Kidney (tissue), 13 donors: ENCODE measurements at regions not wholly inside any gene's neighbourhood (a gene's known extent, or its start where the extent isn't known, plus 50 kb on each side); places are given as distances from the start of the nearest gene placed in this dataset.

Source experiments
- DNase-seq, 5 donors: peaks; one replicate each; pipeline ENCODE4 v3.0.0-alpha.2; 2013 to 2020
- FAIRE-seq: peaks from 2 replicates; lab custom pipeline; 2012; peaks lifted over from hg19 to GRCh38; lab: Jason Lieb, UNC
- H3K27ac ChIP-seq, 2 donors: one replicate each; pipeline ENCODE4 v1.7.0; 2013; ENCODE audit warnings: low read depth in 2 of 2, low read length in 2 of 2, inconsistent platforms in 1 of 2
- H3K27me3 ChIP-seq: one replicate; pipeline ENCODE4 v1.7.1; 2013; ENCODE audit warnings: low read length, inconsistent platforms; ENCODE audit not compliant: control insufficient read depth, insufficient read depth
- H3K36me3 ChIP-seq, 3 donors: one replicate each; pipeline versions ENCODE4 v1.7.0 to v1.7.1; 2013; ENCODE audit warnings: low read length in 3 of 3, control low read depth in 1 of 3, inconsistent platforms in 1 of 3; ENCODE audit not compliant: insufficient read depth in 3 of 3, control insufficient read depth in 2 of 3
- H3K4me1 ChIP-seq, 3 donors: one replicate each; pipeline versions ENCODE4 v1.7.0 to v1.7.1; 2013; ENCODE audit warnings: low read length in 3 of 3, inconsistent platforms in 1 of 3, low read depth in 1 of 3; ENCODE audit not compliant: control insufficient read depth in 2 of 3, insufficient read depth in 2 of 3
- H3K4me3 ChIP-seq, 3 donors: one replicate each; pipeline versions ENCODE4 v1.7.0 to v1.8.1; 2013; ENCODE audit warnings: low read length in 3 of 3, control low read depth in 1 of 3, inconsistent platforms in 1 of 3
- H3K9ac ChIP-seq, 3 donors: one replicate each; pipeline versions ENCODE4 v1.7.0 to v1.7.1; 2013; ENCODE audit warnings: low read length in 3 of 3, control low read depth in 1 of 3, inconsistent platforms in 1 of 3
- H3K9me3 ChIP-seq, 3 donors: one replicate each; pipeline versions ENCODE4 v1.7.0 to v1.7.1; 2013; ENCODE audit warnings: low read length in 3 of 3, control low read depth in 1 of 3, inconsistent platforms in 1 of 3; ENCODE audit not compliant: control insufficient read depth in 2 of 3, insufficient read depth in 1 of 3
- intact Hi-C: fragments of 100-400 bp; cut with DNase I; formaldehyde crosslinking; loops from one replicate; pipeline ENCODE4 v1.11.1; 2022
- TF ChIP-seq, protein P1 (sequence below): IDR thresholded peaks from 3 replicates; pipeline ENCODE4 v1.5.1; 2012; ENCODE audit warnings: mild to moderate bottlenecking, moderate library complexity, borderline replicate concordance; ENCODE audit not compliant: insufficient read depth; ENCODE audit errors: extremely low read depth
- donor health status: control.
- donor health status: control.
- donor health status: control.
- donor health status: control.
- donor health status: control.
- donor health status: DM: yes; HTN: yes; CAD: no.
- donor health status: Normal renal cell carcinoma (clear cell type).

DNA sequence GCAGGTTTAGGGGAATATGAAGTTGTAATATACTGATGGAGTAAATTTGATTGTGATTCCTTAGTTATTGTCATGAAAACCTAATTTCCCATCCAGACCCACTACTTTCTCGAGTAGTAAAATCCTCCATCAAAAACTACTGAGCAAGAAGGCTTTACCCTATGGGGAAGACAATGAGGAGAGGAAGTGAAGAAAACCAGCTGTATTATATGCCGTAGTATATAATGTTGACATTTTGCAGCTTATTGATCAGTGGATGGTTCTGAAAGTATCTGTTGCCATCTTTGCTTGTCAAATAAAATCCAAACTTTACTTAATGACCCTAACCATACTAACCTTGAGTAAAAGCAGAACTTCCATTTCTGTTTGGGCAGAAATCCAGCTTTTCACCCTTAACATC is 292.8 kb upstream of the RAG2 start:
- no peak for DNase-seq
- Histone ChIP-seq H3K27ac (no peak overlapping the region), H3K36me3 (no peaks in the 10 kb centered on the region), H3K4me3 (no peak overlapping the region), H3K9me3 (no peaks in the 10 kb centered on the region), H3K9ac (no peak overlapping the region), H3K27me3 (no peaks in the 10 kb centered on the region), H3K4me1 (no peaks in the 10 kb centered on the region)
- TF ChIP-seq, protein P1, sequence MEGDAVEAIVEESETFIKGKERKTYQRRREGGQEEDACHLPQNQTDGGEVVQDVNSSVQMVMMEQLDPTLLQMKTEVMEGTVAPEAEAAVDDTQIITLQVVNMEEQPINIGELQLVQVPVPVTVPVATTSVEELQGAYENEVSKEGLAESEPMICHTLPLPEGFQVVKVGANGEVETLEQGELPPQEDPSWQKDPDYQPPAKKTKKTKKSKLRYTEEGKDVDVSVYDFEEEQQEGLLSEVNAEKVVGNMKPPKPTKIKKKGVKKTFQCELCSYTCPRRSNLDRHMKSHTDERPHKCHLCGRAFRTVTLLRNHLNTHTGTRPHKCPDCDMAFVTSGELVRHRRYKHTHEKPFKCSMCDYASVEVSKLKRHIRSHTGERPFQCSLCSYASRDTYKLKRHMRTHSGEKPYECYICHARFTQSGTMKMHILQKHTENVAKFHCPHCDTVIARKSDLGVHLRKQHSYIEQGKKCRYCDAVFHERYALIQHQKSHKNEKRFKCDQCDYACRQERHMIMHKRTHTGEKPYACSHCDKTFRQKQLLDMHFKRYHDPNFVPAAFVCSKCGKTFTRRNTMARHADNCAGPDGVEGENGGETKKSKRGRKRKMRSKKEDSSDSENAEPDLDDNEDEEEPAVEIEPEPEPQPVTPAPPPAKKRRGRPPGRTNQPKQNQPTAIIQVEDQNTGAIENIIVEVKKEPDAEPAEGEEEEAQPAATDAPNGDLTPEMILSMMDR = no peak
- no peak for FAIRE-seq
- intact Hi-C loops = no loop called here

DNA sequence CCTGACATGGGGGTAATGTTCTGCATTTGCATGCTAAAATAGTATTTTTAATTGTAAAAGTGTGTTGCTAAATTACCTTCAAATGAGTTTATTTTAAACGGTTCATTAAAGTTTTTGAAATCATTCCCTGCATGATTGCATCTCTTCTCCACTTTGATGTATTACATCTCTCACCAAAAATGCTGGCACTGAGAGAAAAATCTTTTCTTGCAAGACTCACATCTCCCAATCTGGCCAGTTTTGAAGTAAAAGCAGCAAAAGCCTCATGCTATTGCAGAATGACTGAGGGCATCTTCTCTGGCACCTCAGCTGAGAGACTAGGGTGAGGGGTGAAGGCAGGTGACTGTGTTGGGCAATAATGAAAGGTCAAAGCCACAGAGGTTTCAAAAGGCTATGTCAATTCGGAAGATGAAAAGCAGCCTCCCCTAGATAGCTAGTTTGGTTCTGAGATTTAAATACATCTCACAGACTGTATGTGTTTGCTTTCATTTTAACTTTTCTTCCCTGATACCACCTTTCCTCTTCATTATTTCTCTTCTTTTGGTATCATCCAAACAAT is 292.2 kb upstream of the RAG2 start:
- DNase-seq (no peak), FAIRE-seq (no peak)
- H3K9me3 ChIP-seq = no peaks in the 10 kb centered on the region

DNA sequence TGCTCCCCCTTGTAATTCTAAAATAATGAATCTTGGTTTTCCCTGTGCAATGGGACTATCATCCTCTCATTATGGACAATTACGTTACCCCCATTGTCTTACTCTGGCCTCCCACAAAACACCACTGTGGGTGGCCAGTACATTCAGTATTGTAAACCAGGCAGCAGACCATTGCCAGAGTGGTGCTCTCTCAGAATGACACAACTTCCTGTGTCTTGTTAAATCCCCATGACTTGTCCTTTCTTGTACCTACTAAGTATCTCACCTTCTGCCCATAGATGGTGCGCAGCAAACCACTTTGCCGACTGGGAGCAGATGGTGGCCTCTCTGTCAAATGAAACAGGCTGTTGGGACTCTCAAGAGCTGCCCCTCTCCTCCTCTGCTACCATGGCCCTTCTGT is 287.1 kb upstream of the RAG2 start:
- no peak for DNase-seq
- no peaks in the 10 kb centered on the region for H3K27me3 ChIP-seq
- no peak overlapping the region for H3K27ac ChIP-seq
- no peak overlapping the region for H3K9ac ChIP-seq
- intact Hi-C loops = no loop called here
- H3K9me3 ChIP-seq = no peaks in the 10 kb centered on the region
- H3K4me3 ChIP-seq = no peak overlapping the region
- TF ChIP-seq, protein P1 = no peak
- no peaks in the 10 kb centered on the region for H3K36me3 ChIP-seq
- no peaks in the 10 kb centered on the region for H3K4me1 ChIP-seq
- no peak for FAIRE-seq

More for the DNA sequence above, 292.2 kb upstream of the RAG2 start:
- Histone ChIP-seq H3K4me1 (no peaks in the 10 kb centered on the region), H3K4me3 (no peak overlapping the region), H3K27ac (no peak overlapping the region), H3K9ac (no peak overlapping the region), H3K27me3 (no peaks in the 10 kb centered on the region), H3K36me3 (no peaks in the 10 kb centered on the region)
- intact Hi-C loops = no loop called here
- TF ChIP-seq, protein P1 = no peak

DNA sequence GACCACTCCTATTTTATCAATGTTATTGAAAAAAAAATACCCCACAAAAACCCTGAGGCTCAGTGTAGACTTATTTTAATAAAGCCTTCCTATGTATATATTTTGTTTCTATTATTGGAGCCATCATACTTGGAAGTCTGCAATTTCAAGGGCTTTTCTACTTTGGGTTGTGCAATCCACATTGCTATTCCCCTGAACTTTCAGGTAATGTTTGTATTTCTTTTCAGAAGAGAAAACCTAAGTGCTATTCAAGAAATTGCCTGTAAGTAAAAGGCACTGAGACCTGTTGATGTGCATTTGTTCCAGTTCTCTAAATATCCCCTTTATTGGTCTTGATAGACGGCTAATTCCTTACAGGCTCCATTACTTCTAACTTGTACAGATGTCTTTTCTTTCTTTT is 280.7 kb upstream of the RAG2 start:
- H3K27me3 ChIP-seq = no peaks in the 10 kb centered on the region
- FAIRE-seq (no peak), DNase-seq (no peak)
- H3K4me1 ChIP-seq = no peaks in the 10 kb centered on the region
- TF ChIP-seq, protein P1 = no peak
- H3K27ac ChIP-seq = no peak overlapping the region
- H3K4me3 ChIP-seq = no peak overlapping the region
- no peak overlapping the region for H3K9ac ChIP-seq
- H3K36me3 ChIP-seq = no peaks in the 10 kb centered on the region
- intact Hi-C loops = no loop called here
- H3K9me3 ChIP-seq = no peaks in the 10 kb centered on the region
